ENCODE measurements at regions not wholly inside any gene's neighbourhood (a gene's known extent, or its start where the extent isn't known, plus 50 kb on each side); places are given as distances from the start of the nearest gene placed in this dataset.

GRCh38 chr2:120448436-120448835 lies 102.5 kb downstream of the INHBB start:
- TF ChIP-seq, protein P1, sequence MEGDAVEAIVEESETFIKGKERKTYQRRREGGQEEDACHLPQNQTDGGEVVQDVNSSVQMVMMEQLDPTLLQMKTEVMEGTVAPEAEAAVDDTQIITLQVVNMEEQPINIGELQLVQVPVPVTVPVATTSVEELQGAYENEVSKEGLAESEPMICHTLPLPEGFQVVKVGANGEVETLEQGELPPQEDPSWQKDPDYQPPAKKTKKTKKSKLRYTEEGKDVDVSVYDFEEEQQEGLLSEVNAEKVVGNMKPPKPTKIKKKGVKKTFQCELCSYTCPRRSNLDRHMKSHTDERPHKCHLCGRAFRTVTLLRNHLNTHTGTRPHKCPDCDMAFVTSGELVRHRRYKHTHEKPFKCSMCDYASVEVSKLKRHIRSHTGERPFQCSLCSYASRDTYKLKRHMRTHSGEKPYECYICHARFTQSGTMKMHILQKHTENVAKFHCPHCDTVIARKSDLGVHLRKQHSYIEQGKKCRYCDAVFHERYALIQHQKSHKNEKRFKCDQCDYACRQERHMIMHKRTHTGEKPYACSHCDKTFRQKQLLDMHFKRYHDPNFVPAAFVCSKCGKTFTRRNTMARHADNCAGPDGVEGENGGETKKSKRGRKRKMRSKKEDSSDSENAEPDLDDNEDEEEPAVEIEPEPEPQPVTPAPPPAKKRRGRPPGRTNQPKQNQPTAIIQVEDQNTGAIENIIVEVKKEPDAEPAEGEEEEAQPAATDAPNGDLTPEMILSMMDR (IDR thresholded peaks at IDR 0.05), result no peak
- TF ChIP-seq EZH2 (IDR thresholded peaks at IDR 0.05), result no peak
